Neural progenitor cell (in vitro differentiated cells): ENCODE measurements at regions not wholly inside any gene's neighbourhood (a gene's known extent, or its start where the extent isn't known, plus 50 kb on each side); places are given as distances from the start of the nearest gene placed in this dataset.

Experiments used
- DNase-seq: peaks from one replicate; pipeline ENCODE4 v3.0.0-alpha.2; 2016; ENCODE audit warnings: low spot score
- H2AFZ ChIP-seq: fragments of 200-600 bp; sonication (generic); replicated peaks from 2 replicates; pipeline ENCODE4 v1.6.1; 2016; ENCODE audit warnings: antibody characterized with exemption
- H3F3A ChIP-seq: fragments of 200-600 bp; sonication (generic); 2 replicates; pipeline ENCODE4 v1.6.1; 2016; ENCODE audit warnings: antibody characterized with exemption, low read depth
- H3K27ac ChIP-seq: fragments of 200-600 bp; sonication (generic); 2 replicates; pipeline ENCODE4 v1.5.1; 2016; ENCODE audit warnings: mild to moderate bottlenecking
- H3K27me3 ChIP-seq: fragments of 200-600 bp; sonication (generic); 2 replicates; pipeline ENCODE4 v1.6.1; 2016; ENCODE audit warnings: mild to moderate bottlenecking, moderate library complexity
- H3K36me3 ChIP-seq: fragments of 200-600 bp; sonication (generic); 2 replicates; pipeline ENCODE4 v1.5.1; 2016
- H3K4me1 ChIP-seq: fragments of 200-600 bp; sonication (generic); 2 replicates; pipeline ENCODE4 v1.6.1; 2016; ENCODE audit warnings: mixed run types
- H3K4me2 ChIP-seq: fragments of 200-600 bp; sonication (generic); 2 replicates; pipeline ENCODE4 v1.6.1; 2016
- H3K4me3 ChIP-seq: fragments of 200-600 bp; sonication (generic); 2 replicates; pipeline ENCODE4 v1.5.1; 2016
- H3K79me2 ChIP-seq: fragments of 200-600 bp; sonication (generic); 2 replicates; pipeline ENCODE4 v1.6.1; 2016; ENCODE audit warnings: low read depth
- H3K9ac ChIP-seq: fragments of 200-600 bp; sonication (generic); 2 replicates; pipeline ENCODE4 v1.6.1; 2016
- H3K9me3 ChIP-seq: fragments of 200-600 bp; sonication (generic); 2 replicates; pipeline ENCODE4 v1.5.1; 2016; ENCODE audit warnings: low read depth
- H4K20me1 ChIP-seq: fragments of 200-600 bp; sonication (generic); 2 replicates; pipeline ENCODE4 v1.6.1; 2016; ENCODE audit warnings: low read depth
- H3K27ac Mint-ChIP-seq: 3 replicates; pipeline ENCODE4 v1.8.0; 2021; ENCODE audit warnings: mixed read lengths
- H3K27me3 Mint-ChIP-seq: 2 replicates; pipeline ENCODE4 v1.8.0; 2022; ENCODE audit warnings: low read depth, mild to moderate bottlenecking, inconsistent platforms, moderate library complexity, mixed read lengths; ENCODE audit not compliant: insufficient read depth
- H3K36me3 Mint-ChIP-seq: 3 replicates; pipeline ENCODE4 v1.8.0; 2021; ENCODE audit warnings: mixed read lengths
- H3K4me1 Mint-ChIP-seq: 3 replicates; pipeline ENCODE4 v1.8.0; 2021; ENCODE audit warnings: mixed read lengths
- H3K4me3 Mint-ChIP-seq: 3 replicates; pipeline ENCODE4 v1.8.0; 2021; ENCODE audit warnings: mild to moderate bottlenecking, moderate library complexity, mixed read lengths
- H3K9me3 Mint-ChIP-seq: 3 replicates; pipeline ENCODE4 v1.8.0; 2020; ENCODE audit warnings: mixed read lengths
- CTCF ChIP-seq: fragments of 200-600 bp; sonication (generic); IDR thresholded peaks from 2 replicates; pipeline ENCODE4 v1.5.1; 2017; ENCODE audit warnings: antibody characterized with exemption, mild to moderate bottlenecking
- EZH2 ChIP-seq: fragments of 200-600 bp; sonication (generic); IDR thresholded peaks from 2 replicates; pipeline ENCODE4 v1.6.1; 2017; ENCODE audit warnings: antibody characterized with exemption, mild to moderate bottlenecking, moderate library complexity
- EZH2phosphoT487 ChIP-seq: fragments of 200-600 bp; sonication (generic); IDR thresholded peaks from 2 replicates; pipeline ENCODE4 v1.6.1; 2017; ENCODE audit warnings: antibody characterized with exemption

GRCh38 chr2:102932501-102932900 is 170.7 kb downstream of the TMEM182 start:
- H3K27ac Mint-ChIP-seq, result no peak overlapping the region
- H3K4me3 Mint-ChIP-seq, result no peak overlapping the region
- Histone ChIP-seq H3F3A (peaks cover 24% of the 10 kb centered on the region), H3K4me3 (no peak overlapping the region), H3K9ac (no peak overlapping the region), H2AFZ (peak overlapping the region; percentile 66), H3K4me2 (peak overlapping the region; percentile 12), H3K9me3 (no peaks in the 10 kb centered on the region), H3K79me2 (no peaks in the 10 kb centered on the region), H3K27me3 (no peaks in the 10 kb centered on the region), H4K20me1 (no peaks in the 10 kb centered on the region), H3K27ac (peak overlapping the region; percentile 30), H3K36me3 (no peaks in the 10 kb centered on the region), H3K4me1 (peaks cover 58% of the 10 kb centered on the region)
- H3K27me3 Mint-ChIP-seq, result no peaks in the 10 kb centered on the region
- peak; percentile 21 for DNase-seq
- no peaks in the 10 kb centered on the region for H3K9me3 Mint-ChIP-seq
- H3K4me1 Mint-ChIP-seq, result peaks cover 24% of the 10 kb centered on the region
- H3K36me3 Mint-ChIP-seq, result no peaks in the 10 kb centered on the region
- no peak for TF ChIP-seq CTCF
- TF ChIP-seq EZH2phosphoT487, result no peak
- no peak for TF ChIP-seq EZH2

- no peak overlapping the region for H2AFZ ChIP-seq
- no peaks in the 10 kb centered on the region for H3K79me2 ChIP-seq
- peaks cover 18% of the 10 kb centered on the region for H3K4me1 Mint-ChIP-seq
- H3K4me3 ChIP-seq, result no peak overlapping the region
- no peaks in the 10 kb centered on the region for H3K27me3 ChIP-seq
- H3K9me3 Mint-ChIP-seq, result peaks cover 9% of the 10 kb centered on the region
- H3K4me2 ChIP-seq, result no peak overlapping the region
- DNase-seq, result no peak
- no peak overlapping the region for H3K4me3 Mint-ChIP-seq
- no peaks in the 10 kb centered on the region for H3K27me3 Mint-ChIP-seq
- H4K20me1 ChIP-seq, result no peaks in the 10 kb centered on the region
- peaks cover 11% of the 10 kb centered on the region for H3K9me3 ChIP-seq
- TF ChIP-seq EZH2phosphoT487 (no peak), CTCF (no peak), EZH2 (no peak)
- H3K27ac ChIP-seq, result no peak overlapping the region
- H3K36me3 Mint-ChIP-seq, result no peaks in the 10 kb centered on the region
- H3F3A ChIP-seq, result no peaks in the 10 kb centered on the region
- H3K9ac ChIP-seq, result no peak overlapping the region
- no peak overlapping the region for H3K27ac Mint-ChIP-seq
- H3K4me1 ChIP-seq, result peaks cover 24% of the 10 kb centered on the region
- no peaks in the 10 kb centered on the region for H3K36me3 ChIP-seq
These were observed 177.4 kb downstream of the TMEM182 start for GRCh38 chr2:102939207-102939606.

- no peaks in the 10 kb centered on the region for H3K36me3 ChIP-seq
- Mint-ChIP-seq H3K4me1 (peaks cover 18% of the 10 kb centered on the region), H3K9me3 (peaks cover 9% of the 10 kb centered on the region), H3K27me3 (no peaks in the 10 kb centered on the region), H3K4me3 (no peak overlapping the region), H3K36me3 (no peaks in the 10 kb centered on the region), H3K27ac (no peak overlapping the region)
- no peaks in the 10 kb centered on the region for H3F3A ChIP-seq
- TF ChIP-seq EZH2phosphoT487 (no peak), CTCF (no peak), EZH2 (no peak)
- H3K9me3 ChIP-seq, result peaks cover 11% of the 10 kb centered on the region
- no peaks in the 10 kb centered on the region for H4K20me1 ChIP-seq
- no peaks in the 10 kb centered on the region for H3K79me2 ChIP-seq
- no peak overlapping the region for H3K4me3 ChIP-seq
- no peaks in the 10 kb centered on the region for H3K27me3 ChIP-seq
- H3K4me2 ChIP-seq, result no peak overlapping the region
- peaks cover 27% of the 10 kb centered on the region for H3K4me1 ChIP-seq
- H3K9ac ChIP-seq, result no peak overlapping the region
- H3K27ac ChIP-seq, result no peak overlapping the region
- DNase-seq, result no peak
- H2AFZ ChIP-seq, result no peak overlapping the region
These were observed 178.9 kb downstream of the TMEM182 start for GRCh38 chr2:102940684-102941083.
